OCI-LY1 (cell line): ENCODE measurements at regions not wholly inside any gene's neighbourhood (a gene's known extent, or its start where the extent isn't known, plus 50 kb on each side); places are given as distances from the start of the nearest gene placed in this dataset.

Experiments
- CTCF ChIP-seq: fragments of 200-600 bp; sonication (generic), shearing (Covaris generic); IDR thresholded peaks from 2 replicates; pipeline ENCODE4 v1.5.1; 2017; ENCODE audit warnings: mild to moderate bottlenecking, antibody characterized with exemption, low read length, moderate library complexity, mixed read lengths
- EZH2 ChIP-seq: fragments of 200-600 bp; sonication (generic), shearing (Covaris generic); IDR thresholded peaks from 2 replicates; pipeline ENCODE4 v1.8.0; 2017; ENCODE audit warnings: borderline replicate concordance, mixed run types, mild to moderate bottlenecking, antibody characterized with exemption, low read length, moderate library complexity, mixed read lengths

- no peak for TF ChIP-seq CTCF
- TF ChIP-seq EZH2: no peak
Measured at GRCh38 chr1:30199563-30199962, 523.8 kb downstream of the MATN1 start.
